MG63 (cell line): ENCODE measurements at regions not wholly inside any gene's neighbourhood (a gene's known extent, or its start where the extent isn't known, plus 50 kb on each side); places are given as distances from the start of the nearest gene placed in this dataset.

Source experiments
- DNase-seq: peaks from one replicate; pipeline ENCODE4 v3.0.0-alpha.2; 2020
- H3K27me3 ChIP-seq: fragments of 250-450 bp; sonication (Bioruptor Pico); 2 replicates; pipeline ENCODE4 v1.5.1; 2020; ENCODE audit warnings: mild to moderate bottlenecking, moderate library complexity
- H3K36me3 ChIP-seq: fragments of 250-450 bp; sonication (Bioruptor Pico); 2 replicates; pipeline ENCODE4 v1.5.1; 2020; ENCODE audit warnings: mild to moderate bottlenecking, moderate library complexity
- H3K4me3 ChIP-seq: fragments of 250-450 bp; sonication (Bioruptor Pico); 2 replicates; pipeline ENCODE4 v1.5.1; 2020; ENCODE audit warnings: mild to moderate bottlenecking, moderate library complexity
- H3K9me3 ChIP-seq: fragments of 250-450 bp; sonication (Bioruptor Pico); 2 replicates; pipeline ENCODE4 v1.5.1; 2020; ENCODE audit warnings: mild to moderate bottlenecking, moderate library complexity

GRCh38 chr21:28537371-28538079, 455.2 kb downstream of the LTN1 start:
- Histone ChIP-seq H3K36me3 (no peaks in the 10 kb centered on the region), H3K4me3 (no peak overlapping the region), H3K27me3 (no peaks in the 10 kb centered on the region), H3K9me3 (no peaks in the 10 kb centered on the region)
- DNase-seq = peak; percentile 14

GRCh38 chr21:28532446-28532845, 460.2 kb downstream of the LTN1 start:
- H3K36me3 ChIP-seq = no peaks in the 10 kb centered on the region
- no peaks in the 10 kb centered on the region for H3K27me3 ChIP-seq
- H3K9me3 ChIP-seq = peaks cover 2% of the 10 kb centered on the region; the same call in 1 of the 2 replicates
- no peak overlapping the region for H3K4me3 ChIP-seq
- DNase-seq = no peak

- Histone ChIP-seq H3K9me3 (no peaks in the 10 kb centered on the region), H3K4me3 (no peak overlapping the region)
- no peak for DNase-seq
These were observed 469.3 kb downstream of the LTN1 start for GRCh38 chr21:28523367-28523766.

GRCh38 chr21:28522014-28522799, 470.5 kb downstream of the LTN1 start:
- no peaks in the 10 kb centered on the region for H3K9me3 ChIP-seq
- no peak for DNase-seq
- no peaks in the 10 kb centered on the region for H3K27me3 ChIP-seq

More at GRCh38 chr21:28523367-28523766, 469.3 kb downstream of the LTN1 start:
- Histone ChIP-seq H3K36me3 (no peaks in the 10 kb centered on the region), H3K27me3 (no peaks in the 10 kb centered on the region)

GRCh38 chr21:28518630-28519029, 474.0 kb downstream of the LTN1 start:
- H3K4me3 ChIP-seq = no peak overlapping the region
- peak; percentile 42 for DNase-seq
- H3K27me3 ChIP-seq = no peaks in the 10 kb centered on the region

More at GRCh38 chr21:28522014-28522799, 470.5 kb downstream of the LTN1 start:
- no peaks in the 10 kb centered on the region for H3K36me3 ChIP-seq
- H3K4me3 ChIP-seq = no peak overlapping the region

GRCh38 chr21:28516991-28517592, 475.6 kb downstream of the LTN1 start:
- no peak overlapping the region for H3K4me3 ChIP-seq
- DNase-seq = peak; percentile 16
- no peaks in the 10 kb centered on the region; the same call in 1 of the 2 replicates for H3K36me3 ChIP-seq
- no peaks in the 10 kb centered on the region for H3K27me3 ChIP-seq
- H3K9me3 ChIP-seq = no peaks in the 10 kb centered on the region

More at GRCh38 chr21:28518630-28519029, 474.0 kb downstream of the LTN1 start:
- H3K9me3 ChIP-seq = no peaks in the 10 kb centered on the region
- H3K36me3 ChIP-seq = no peaks in the 10 kb centered on the region; the same call in 1 of the 2 replicates

GRCh38 chr21:28516021-28516420, 476.7 kb downstream of the LTN1 start:
- Histone ChIP-seq H3K9me3 (no peaks in the 10 kb centered on the region), H3K27me3 (no peaks in the 10 kb centered on the region), H3K36me3 (no peaks in the 10 kb centered on the region; the same call in 1 of the 2 replicates), H3K4me3 (no peak overlapping the region)
- no peak for DNase-seq

GRCh38 chr21:28513428-28513827, 479.2 kb downstream of the LTN1 start:
- Histone ChIP-seq H3K36me3 (no peaks in the 10 kb centered on the region; the same call in 1 of the 2 replicates), H3K9me3 (no peaks in the 10 kb centered on the region), H3K4me3 (no peak overlapping the region), H3K27me3 (no peaks in the 10 kb centered on the region)
- DNase-seq = no peak

GRCh38 chr21:28509031-28509430, 483.6 kb downstream of the LTN1 start:
- no peak for DNase-seq
- peaks cover 5% of the 10 kb centered on the region; the same call in 1 of the 2 replicates for H3K9me3 ChIP-seq
- no peak overlapping the region for H3K4me3 ChIP-seq
- H3K36me3 ChIP-seq = no peaks in the 10 kb centered on the region
- no peaks in the 10 kb centered on the region for H3K27me3 ChIP-seq

- H3K36me3 ChIP-seq = no peaks in the 10 kb centered on the region
- H3K4me3 ChIP-seq = no peak overlapping the region
- H3K9me3 ChIP-seq = peaks cover 5% of the 10 kb centered on the region; the same call in 1 of the 2 replicates
- H3K27me3 ChIP-seq = no peaks in the 10 kb centered on the region
- DNase-seq = no peak
These were observed 484.6 kb downstream of the LTN1 start for GRCh38 chr21:28508126-28508525.

GRCh38 chr21:28496517-28496916, 496.2 kb downstream of the LTN1 start:
- no peak overlapping the region for H3K4me3 ChIP-seq
- no peaks in the 10 kb centered on the region for H3K36me3 ChIP-seq
- peaks cover 2% of the 10 kb centered on the region; the same call in 1 of the 2 replicates for H3K9me3 ChIP-seq
- no peak for DNase-seq
- no peaks in the 10 kb centered on the region for H3K27me3 ChIP-seq

GRCh38 chr21:28492127-28492526, 500.6 kb downstream of the LTN1 start:
- no peak overlapping the region for H3K4me3 ChIP-seq
- no peaks in the 10 kb centered on the region for H3K27me3 ChIP-seq
- H3K36me3 ChIP-seq = no peaks in the 10 kb centered on the region
- no peaks in the 10 kb centered on the region for H3K9me3 ChIP-seq
- DNase-seq = no peak

GRCh38 chr21:28489821-28490350, 502.8 kb downstream of the LTN1 start:
- Histone ChIP-seq H3K9me3 (no peaks in the 10 kb centered on the region; the same call in 1 of the 2 replicates), H3K4me3 (no peak overlapping the region), H3K27me3 (no peaks in the 10 kb centered on the region), H3K36me3 (no peaks in the 10 kb centered on the region)
- no peak for DNase-seq

- Histone ChIP-seq H3K4me3 (no peak overlapping the region), H3K36me3 (no peaks in the 10 kb centered on the region), H3K27me3 (no peaks in the 10 kb centered on the region), H3K9me3 (no peaks in the 10 kb centered on the region; the same call in 1 of the 2 replicates)
- no peak for DNase-seq
These were observed 503.5 kb downstream of the LTN1 start for GRCh38 chr21:28489162-28489561.

GRCh38 chr21:28487455-28488070, 505.1 kb downstream of the LTN1 start:
- peak; percentile 68 for DNase-seq
- Histone ChIP-seq H3K4me3 (no peak overlapping the region), H3K36me3 (no peaks in the 10 kb centered on the region; the same call in 1 of the 2 replicates), H3K9me3 (no peaks in the 10 kb centered on the region; the same call in 1 of the 2 replicates), H3K27me3 (no peaks in the 10 kb centered on the region)

GRCh38 chr21:28485301-28486022, 507.2 kb downstream of the LTN1 start:
- DNase-seq = no peak
- no peaks in the 10 kb centered on the region for H3K27me3 ChIP-seq
- H3K36me3 ChIP-seq = no peaks in the 10 kb centered on the region; the same call in 1 of the 2 replicates
- no peak overlapping the region for H3K4me3 ChIP-seq
- H3K9me3 ChIP-seq = no peaks in the 10 kb centered on the region; the same call in none of the 2 replicates
